Skeletal muscle satellite cell (primary cell): ENCODE measurements at regions not wholly inside any gene's neighbourhood (a gene's known extent, or its start where the extent isn't known, plus 50 kb on each side); places are given as distances from the start of the nearest gene placed in this dataset.

Experiments used
- H3K27me3 ChIP-seq: 2 replicates; pipeline ENCODE4 v1.7.0; 2013; ENCODE audit warnings: low read length; ENCODE audit not compliant: control insufficient read depth, insufficient read depth
- H3K36me3 ChIP-seq: 2 replicates; pipeline ENCODE4 v1.7.0; 2013; ENCODE audit warnings: mild to moderate bottlenecking, control low read depth, low read length; ENCODE audit not compliant: insufficient read depth
- H3K4me1 ChIP-seq: 2 replicates; pipeline ENCODE4 v1.7.0; 2013; ENCODE audit warnings: low read length; ENCODE audit not compliant: control insufficient read depth, insufficient read depth
- H3K4me2 ChIP-seq: 2 replicates; pipeline ENCODE4 v1.7.0; 2013; ENCODE audit warnings: mild to moderate bottlenecking, low read length
- H3K4me3 ChIP-seq: 2 replicates; pipeline ENCODE4 v1.7.0; 2013; ENCODE audit warnings: low read length
- H3K9ac ChIP-seq: 2 replicates; pipeline ENCODE4 v1.7.0; 2013; ENCODE audit warnings: mild to moderate bottlenecking, low read depth, low read length, moderate library complexity
- H3K9me3 ChIP-seq: replicated peaks from 2 replicates; pipeline ENCODE4 v1.7.0; 2013; ENCODE audit warnings: mild to moderate bottlenecking, control low read depth, low read length

DNA sequence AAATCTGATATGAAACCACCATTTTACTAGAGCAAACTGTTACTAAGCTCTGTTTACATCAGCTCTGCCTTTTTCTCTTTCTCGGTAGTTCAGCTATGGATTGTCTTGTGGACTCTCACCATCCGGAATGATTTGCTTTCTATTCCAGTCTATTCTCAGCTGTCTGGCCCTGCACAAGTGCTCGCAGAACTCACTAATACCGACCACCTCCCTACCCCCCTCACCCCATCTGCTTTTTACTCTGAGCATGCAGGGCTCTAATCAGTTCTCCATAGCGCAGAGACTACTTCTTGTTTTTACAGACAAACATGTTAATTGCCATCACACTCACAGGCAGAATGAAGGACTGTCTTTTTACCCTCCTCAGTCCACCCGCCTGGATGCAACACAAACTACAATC is 180.7 kb upstream of the POU3F3 start:
- H3K27me3 ChIP-seq: peaks cover 2% of the 10 kb centered on the region
- H3K4me2 ChIP-seq: no peak overlapping the region
- no peaks in the 10 kb centered on the region for H3K36me3 ChIP-seq
- H3K9ac ChIP-seq: no peak overlapping the region
- no peaks in the 10 kb centered on the region for H3K9me3 ChIP-seq
- no peak overlapping the region for H3K4me3 ChIP-seq
- H3K4me1 ChIP-seq: no peaks in the 10 kb centered on the region

DNA sequence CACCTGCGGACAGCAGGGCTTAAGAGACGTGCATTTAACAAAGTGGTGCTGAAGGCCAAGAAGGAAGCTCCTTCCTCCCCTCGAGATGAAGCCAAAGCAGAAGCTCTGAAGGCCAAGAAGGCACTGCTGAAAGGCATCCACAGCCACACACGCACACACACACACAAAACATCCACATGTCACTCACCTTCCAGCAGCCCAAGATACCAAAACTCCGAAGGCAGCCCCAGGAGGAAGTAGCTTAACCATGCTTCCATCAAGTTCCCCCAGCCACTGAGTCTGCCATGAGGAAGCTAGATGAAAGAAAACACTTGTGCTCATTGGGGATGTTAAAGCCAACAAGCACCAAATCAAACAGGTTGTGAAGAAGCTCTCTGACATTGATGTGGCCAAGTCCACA is 175.7 kb upstream of the POU3F3 start:
- Histone ChIP-seq H3K27me3 (peaks cover 8% of the 10 kb centered on the region), H3K4me3 (no peak overlapping the region), H3K4me2 (no peak overlapping the region), H3K4me1 (no peaks in the 10 kb centered on the region), H3K9me3 (no peaks in the 10 kb centered on the region), H3K9ac (no peak overlapping the region), H3K36me3 (no peaks in the 10 kb centered on the region)

- no peak overlapping the region for H3K4me2 ChIP-seq
- H3K36me3 ChIP-seq: no peaks in the 10 kb centered on the region
- H3K4me1 ChIP-seq: no peaks in the 10 kb centered on the region
- no peak overlapping the region for H3K9ac ChIP-seq
- peaks cover 8% of the 10 kb centered on the region for H3K27me3 ChIP-seq
- H3K4me3 ChIP-seq: no peak overlapping the region
- H3K9me3 ChIP-seq: no peaks in the 10 kb centered on the region
Observed at GRCh38 chr2:104685591-104685990, 168.3 kb upstream of the POU3F3 start.

GRCh38 chr2:104687147-104687546 is 166.8 kb upstream of the POU3F3 start:
- Histone ChIP-seq H3K9ac (no peak overlapping the region), H3K27me3 (no peaks in the 10 kb centered on the region), H3K4me1 (no peaks in the 10 kb centered on the region), H3K4me2 (no peak overlapping the region), H3K9me3 (no peaks in the 10 kb centered on the region), H3K36me3 (no peaks in the 10 kb centered on the region), H3K4me3 (no peak overlapping the region)

DNA sequence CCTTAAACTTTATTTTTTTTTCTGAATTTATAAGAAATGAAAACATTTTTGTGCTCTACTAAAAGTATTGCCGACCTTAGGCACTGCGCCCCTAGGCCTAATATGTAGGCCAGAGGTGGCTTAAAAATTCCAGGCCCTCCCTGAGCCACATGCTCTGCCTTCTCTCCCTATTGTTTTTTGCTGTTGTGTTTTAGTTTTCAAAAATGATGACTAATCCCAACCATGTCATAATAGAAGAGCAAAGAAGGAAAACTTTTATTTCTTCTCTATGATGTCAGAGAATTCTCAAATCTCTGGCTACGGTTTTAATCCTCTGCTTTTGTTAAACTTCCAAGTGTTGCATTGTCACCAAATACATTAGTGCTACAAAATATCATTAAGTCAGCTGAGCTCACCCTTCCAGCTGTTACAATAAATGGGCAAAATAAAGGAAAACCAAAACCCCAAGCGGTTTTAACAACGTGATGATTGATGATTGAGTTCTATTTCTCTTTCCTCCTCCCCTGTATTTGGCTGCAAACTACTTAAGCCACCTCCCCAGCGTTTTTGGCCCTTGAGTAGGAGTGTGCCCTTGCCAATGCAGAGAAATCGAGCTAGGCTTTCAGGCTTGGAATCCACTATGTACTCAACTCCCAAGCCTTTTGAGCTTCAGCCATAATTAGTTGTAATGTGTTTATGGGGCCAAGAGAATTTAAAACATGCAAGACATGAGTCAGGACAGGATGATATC is 163.5 kb upstream of the POU3F3 start:
- Histone ChIP-seq H3K4me1 (no peaks in the 10 kb centered on the region), H3K9ac (no peak overlapping the region), H3K27me3 (no peaks in the 10 kb centered on the region), H3K4me3 (no peak overlapping the region), H3K9me3 (peaks cover 1% of the 10 kb centered on the region), H3K4me2 (no peak overlapping the region), H3K36me3 (no peaks in the 10 kb centered on the region)

DNA sequence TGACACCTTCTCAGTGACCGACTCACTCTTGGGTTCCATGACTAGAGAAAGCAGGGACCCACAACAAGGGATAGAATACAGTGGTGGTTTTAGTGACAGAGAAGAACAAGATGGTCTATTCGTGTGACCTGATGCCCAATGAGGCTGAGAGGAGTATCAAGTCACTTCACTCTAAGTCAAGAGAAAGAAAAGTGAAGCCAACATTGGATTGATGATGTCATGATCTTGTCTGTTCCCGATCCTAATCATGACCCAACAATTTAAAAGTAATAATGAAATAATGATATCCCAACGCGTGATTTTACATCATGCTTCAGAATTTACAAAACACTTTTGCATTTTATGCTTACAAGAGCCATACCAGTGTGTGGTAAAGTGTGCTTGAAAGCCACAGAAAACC is 155.6 kb upstream of the POU3F3 start:
- Histone ChIP-seq H3K9me3 (peaks cover 3% of the 10 kb centered on the region), H3K27me3 (no peaks in the 10 kb centered on the region), H3K4me3 (no peak overlapping the region), H3K9ac (no peak overlapping the region), H3K36me3 (no peaks in the 10 kb centered on the region), H3K4me1 (no peaks in the 10 kb centered on the region), H3K4me2 (no peak overlapping the region)

DNA sequence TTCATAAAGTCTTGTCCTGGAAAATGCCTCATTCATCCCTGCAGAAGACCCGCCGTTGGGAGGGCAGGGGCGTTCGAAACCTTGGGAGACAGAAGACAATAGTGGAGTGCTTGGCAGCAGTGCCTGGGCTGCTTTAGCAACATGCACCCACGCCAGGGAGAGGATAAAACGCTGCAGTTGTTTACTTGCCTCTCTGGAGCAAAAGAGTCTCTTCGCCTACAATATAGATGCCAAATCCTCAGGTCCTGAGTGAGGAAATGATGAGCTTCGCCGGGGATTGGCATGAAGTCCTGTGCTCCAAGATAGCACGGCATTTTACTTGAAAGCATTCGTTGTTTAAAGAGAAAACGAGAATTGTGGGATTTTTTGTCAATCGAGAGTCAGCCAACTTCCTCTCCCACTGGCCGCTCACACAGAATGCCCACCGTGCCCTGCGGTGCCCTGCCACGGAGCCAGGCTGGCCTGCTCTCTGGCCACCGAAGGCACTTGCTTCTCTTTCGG is 152.5 kb upstream of the POU3F3 start:
- no peak overlapping the region for H3K9ac ChIP-seq
- no peak overlapping the region for H3K4me2 ChIP-seq
- H3K9me3 ChIP-seq: no peaks in the 10 kb centered on the region
- H3K4me1 ChIP-seq: no peaks in the 10 kb centered on the region
- H3K27me3 ChIP-seq: peaks cover 4% of the 10 kb centered on the region
- H3K36me3 ChIP-seq: no peaks in the 10 kb centered on the region
- H3K4me3 ChIP-seq: no peak overlapping the region

DNA sequence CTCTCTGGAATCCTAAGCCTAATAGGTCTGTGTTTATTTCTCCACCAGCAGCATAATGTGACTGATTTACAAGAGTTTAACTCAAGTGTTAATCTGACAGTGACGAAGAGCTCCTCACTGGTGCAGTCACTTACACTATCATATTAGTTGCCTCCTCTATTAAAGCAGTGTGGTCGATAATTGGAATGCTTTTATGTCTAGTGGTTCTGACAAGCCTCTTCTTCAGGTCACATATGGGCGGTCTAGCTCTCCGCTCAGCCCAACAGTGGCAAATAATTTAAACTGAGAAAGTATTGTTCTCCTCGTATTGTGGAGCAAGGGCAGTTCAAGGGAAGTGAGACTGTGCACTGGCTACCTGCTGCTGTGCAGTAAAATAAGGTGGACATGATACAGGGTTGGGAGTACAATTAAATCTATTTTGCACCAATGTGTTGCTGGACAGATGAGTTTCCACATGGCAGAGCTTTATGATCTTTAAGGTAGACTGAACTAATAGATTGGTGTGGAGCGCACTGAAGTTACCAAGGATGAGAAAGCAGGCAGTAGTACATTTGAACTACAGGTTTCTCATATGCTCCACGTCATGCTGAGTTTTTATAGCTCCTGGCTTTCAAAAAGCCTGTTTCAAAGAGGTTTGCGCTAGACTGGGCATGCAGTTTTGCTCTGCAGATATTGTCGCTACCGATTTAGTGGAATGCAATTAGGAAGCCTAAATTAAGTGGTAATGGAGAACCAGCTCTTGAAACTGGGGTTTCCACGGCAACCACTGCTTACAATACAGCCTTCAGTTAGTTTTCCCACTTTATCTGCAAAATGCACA is 151.7 kb upstream of the POU3F3 start:
- no peaks in the 10 kb centered on the region for H3K36me3 ChIP-seq

DNA sequence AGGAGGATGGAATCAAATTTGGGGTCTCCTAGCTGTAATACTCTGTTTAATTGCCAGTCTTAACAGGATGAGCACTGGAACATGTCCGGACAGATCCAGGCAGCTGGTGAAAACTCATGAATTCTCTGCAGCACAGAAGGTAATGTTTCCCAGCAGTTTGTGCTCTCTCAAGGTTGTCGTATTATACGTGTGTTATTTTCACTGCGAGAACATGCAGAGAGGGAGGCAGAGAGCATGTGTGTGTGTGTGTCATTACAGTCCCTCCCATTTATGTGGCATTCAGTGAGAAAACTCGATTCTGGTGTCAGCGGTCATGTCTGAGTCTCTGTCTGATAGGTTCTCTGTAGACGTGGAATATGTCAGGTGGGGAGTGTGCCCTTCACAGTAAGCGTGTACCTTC is 150.2 kb upstream of the POU3F3 start:
- no peaks in the 10 kb centered on the region for H3K4me1 ChIP-seq
- no peaks in the 10 kb centered on the region for H3K36me3 ChIP-seq
- peaks cover 4% of the 10 kb centered on the region for H3K27me3 ChIP-seq
- no peaks in the 10 kb centered on the region for H3K9me3 ChIP-seq
- H3K9ac ChIP-seq: no peak overlapping the region
- no peak overlapping the region for H3K4me3 ChIP-seq
- no peak overlapping the region for H3K4me2 ChIP-seq

More for the DNA sequence above, 151.7 kb upstream of the POU3F3 start:
- Histone ChIP-seq H3K4me2 (no peak overlapping the region), H3K4me3 (no peak overlapping the region), H3K4me1 (no peaks in the 10 kb centered on the region), H3K9me3 (no peaks in the 10 kb centered on the region), H3K27me3 (peaks cover 4% of the 10 kb centered on the region), H3K9ac (no peak overlapping the region)

- no peak overlapping the region for H3K9ac ChIP-seq
- H3K27me3 ChIP-seq: peaks cover 4% of the 10 kb centered on the region
- H3K4me3 ChIP-seq: no peak overlapping the region
- no peaks in the 10 kb centered on the region for H3K4me1 ChIP-seq
- H3K36me3 ChIP-seq: no peaks in the 10 kb centered on the region
- H3K9me3 ChIP-seq: no peaks in the 10 kb centered on the region
- no peak overlapping the region for H3K4me2 ChIP-seq
Observed at GRCh38 chr2:104704496-104705245, 149.2 kb upstream of the POU3F3 start.

GRCh38 chr2:104707056-104707455 is 146.9 kb upstream of the POU3F3 start:
- H3K4me2 ChIP-seq: no peak overlapping the region
- H3K4me3 ChIP-seq: no peak overlapping the region
- no peaks in the 10 kb centered on the region for H3K9me3 ChIP-seq
- no peaks in the 10 kb centered on the region for H3K4me1 ChIP-seq
- H3K36me3 ChIP-seq: no peaks in the 10 kb centered on the region
- H3K27me3 ChIP-seq: peaks cover 4% of the 10 kb centered on the region
- no peak overlapping the region for H3K9ac ChIP-seq
